ENCODE measurements at regions not wholly inside any gene's neighbourhood (a gene's known extent, or its start where the extent isn't known, plus 50 kb on each side); places are given as distances from the start of the nearest gene placed in this dataset.
"Not testable (repeated sequence)": the region's sequence is repeated elsewhere in the genome, so short reads cannot be mapped to it uniquely, and the experiment has no call there.

DNA sequence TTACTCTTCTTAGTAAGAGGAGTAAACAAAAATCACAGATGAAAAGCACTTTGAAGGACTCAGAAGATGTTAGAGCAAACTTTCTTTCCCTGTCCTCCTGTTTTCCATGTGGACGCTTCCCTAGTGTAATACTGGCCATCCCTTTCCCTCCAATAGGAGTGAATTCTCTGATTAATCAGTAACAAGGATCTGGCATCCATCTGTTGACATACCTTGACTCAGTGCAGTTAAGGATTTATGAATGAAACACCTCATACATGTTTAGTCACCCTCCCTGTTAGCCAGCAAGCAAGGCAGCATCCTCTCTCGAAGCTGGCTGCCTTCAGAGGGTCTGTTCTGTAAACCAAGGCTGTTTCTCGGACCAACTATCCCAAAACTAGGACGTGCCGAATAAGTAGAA lies 388.0 kb upstream of the ANKRD20A1 start:
- ATAC-seq; H3K9me3 ChIP-seq; H3K4me3 ChIP-seq; DNase-seq; H3K27me3 ChIP-seq (ENCODE audit: low read depth); H3K4me1 ChIP-seq; intact Hi-C loops (cut with DNase I); H3K36me3 ChIP-seq; H3K27ac ChIP-seq: not testable (repeated sequence)

DNA sequence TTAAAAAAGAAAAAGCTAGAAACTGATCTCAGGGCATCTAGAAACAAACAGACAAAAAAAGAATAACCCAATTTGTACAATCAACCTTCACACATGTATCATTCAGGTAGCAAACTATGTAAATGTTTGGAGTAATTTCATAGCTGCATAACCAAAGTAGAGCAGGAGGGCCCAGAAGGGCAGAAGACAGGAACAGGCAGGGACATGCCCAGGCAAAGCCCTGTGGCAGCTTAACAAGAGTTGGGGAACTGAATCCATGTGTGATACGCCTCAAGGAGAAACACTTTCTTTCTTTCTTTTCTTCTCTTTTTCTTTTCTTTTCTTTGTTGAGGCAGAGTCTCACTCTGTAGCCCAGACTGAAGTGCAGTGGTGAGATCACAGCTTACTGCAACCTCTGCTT lies 390.4 kb upstream of the ANKRD20A1 start:
- intact Hi-C loops (cut with DNase I); H3K36me3 ChIP-seq; H3K9me3 ChIP-seq; H3K4me3 ChIP-seq; DNase-seq; H3K27ac ChIP-seq; H3K4me1 ChIP-seq; H3K27me3 ChIP-seq (ENCODE audit: low read depth): not testable (repeated sequence)
- ATAC-seq = peak in 1 of 2 donors; percentile 42

DNA sequence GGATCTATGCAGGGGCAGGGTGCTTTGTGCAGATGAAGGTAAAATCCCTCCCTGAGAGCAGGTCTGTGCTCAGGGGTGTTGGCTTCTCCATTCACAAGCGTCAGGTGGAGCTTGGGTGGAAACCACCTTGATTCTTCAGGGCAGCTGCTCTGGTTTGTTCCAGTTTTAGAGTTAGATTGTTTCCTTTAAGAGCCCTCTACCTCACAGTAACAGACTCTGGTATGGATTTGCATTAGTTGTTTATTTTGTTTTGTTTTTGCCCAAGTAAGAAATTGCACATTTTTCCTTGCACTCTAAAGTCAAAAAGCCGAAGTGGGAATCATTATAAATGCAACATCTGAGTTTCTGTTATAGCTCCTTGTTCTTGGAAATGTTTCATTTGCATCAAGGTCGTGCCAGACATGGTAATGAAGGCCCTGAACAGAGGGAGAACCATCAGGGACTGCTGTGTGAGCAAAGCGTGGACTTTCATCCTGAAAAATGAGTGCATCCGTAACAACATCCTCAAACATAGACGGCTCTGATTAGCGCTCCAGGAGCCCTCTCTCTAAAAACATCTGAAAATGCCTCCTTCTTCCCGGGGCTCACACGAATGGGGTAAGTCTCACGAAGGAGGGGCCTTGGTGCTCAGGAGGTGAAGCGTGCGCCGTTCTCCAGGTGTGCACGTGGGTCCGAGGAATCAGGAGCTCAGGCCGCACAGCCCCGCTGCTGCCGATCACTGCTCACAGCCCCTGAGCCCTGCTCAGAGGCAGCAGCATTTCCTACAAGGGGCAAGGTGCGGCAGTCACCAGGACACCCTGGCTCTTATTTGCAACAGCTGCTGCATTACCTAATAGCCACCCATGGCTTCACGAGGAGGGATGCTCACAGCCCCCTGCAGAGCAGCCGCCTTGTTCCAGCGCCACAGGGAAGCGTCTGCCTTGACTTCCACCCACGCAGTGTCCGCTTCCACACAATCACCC lies 396.7 kb upstream of the ANKRD20A1 start:
- H3K36me3 ChIP-seq; H3K4me3 ChIP-seq; H3K27me3 ChIP-seq (ENCODE audit: low read depth); H3K27ac ChIP-seq; H3K9me3 ChIP-seq; DNase-seq; intact Hi-C loops (cut with DNase I); H3K4me1 ChIP-seq; ATAC-seq: not testable (repeated sequence)

DNA sequence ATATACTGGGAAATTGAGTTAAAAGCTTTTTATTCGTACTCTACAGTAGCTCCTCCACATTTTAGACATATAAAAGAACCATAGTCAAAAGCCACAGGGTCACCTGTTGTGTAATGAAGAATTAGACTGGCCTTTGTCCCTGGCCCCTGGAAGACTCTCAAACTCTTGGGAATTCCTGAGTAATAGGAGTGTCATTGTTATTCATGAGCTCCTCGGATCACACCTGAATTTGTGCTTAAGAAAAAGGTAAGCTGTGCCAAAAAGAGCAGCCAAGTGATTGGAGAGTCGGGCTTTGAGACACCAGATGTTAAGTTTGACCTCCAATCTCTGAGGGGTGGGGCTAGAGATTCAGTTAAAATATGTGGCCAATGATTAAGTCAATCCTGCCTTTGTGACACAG lies 405.8 kb upstream of the ANKRD20A1 start:
- ATAC-seq; DNase-seq; H3K27ac ChIP-seq; intact Hi-C loops (cut with DNase I); H3K4me1 ChIP-seq; H3K4me3 ChIP-seq; H3K36me3 ChIP-seq; H3K9me3 ChIP-seq; H3K27me3 ChIP-seq (ENCODE audit: low read depth): not testable (repeated sequence)

DNA sequence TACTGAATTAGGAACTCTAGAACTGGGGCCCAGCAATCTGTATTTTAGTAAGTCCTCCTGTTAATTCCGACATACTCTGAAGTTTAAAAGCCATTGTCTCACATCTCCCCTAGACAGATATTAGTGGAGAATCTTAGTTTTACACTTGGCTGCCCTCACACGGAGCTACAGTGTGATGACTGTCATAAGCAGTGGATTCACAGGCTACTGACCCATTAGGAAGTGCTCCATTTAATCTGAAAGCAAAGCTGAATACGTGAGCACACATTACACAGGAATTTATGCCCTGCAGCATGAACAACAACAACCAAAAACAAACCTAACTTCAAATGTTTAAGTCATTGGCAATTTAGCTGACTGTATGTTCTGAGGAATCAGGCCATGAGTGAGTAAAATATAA lies 416.4 kb upstream of the ANKRD20A1 start:
- H3K4me3 ChIP-seq; H3K36me3 ChIP-seq; H3K4me1 ChIP-seq; H3K9me3 ChIP-seq; H3K27ac ChIP-seq; ATAC-seq; DNase-seq; H3K27me3 ChIP-seq (ENCODE audit: low read depth); intact Hi-C loops (cut with DNase I): not testable (repeated sequence)

DNA sequence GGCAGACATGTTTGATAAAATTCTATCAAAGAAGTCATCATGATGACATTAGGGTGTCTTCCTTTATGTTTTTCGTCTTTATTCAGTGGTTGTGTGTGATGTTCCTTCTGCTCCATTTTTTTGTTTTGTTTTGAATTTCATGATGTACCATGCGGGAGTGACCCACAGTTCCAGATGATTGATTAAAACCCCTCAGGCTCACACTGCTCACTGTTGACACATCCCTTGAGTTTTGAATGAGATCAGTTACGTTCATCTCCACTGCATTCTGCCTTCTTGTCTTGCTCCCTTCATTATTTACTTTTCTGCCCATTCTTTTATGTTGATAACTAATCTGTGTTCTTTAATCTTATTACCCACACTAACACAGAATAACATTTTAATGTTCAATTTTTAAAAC lies 421.7 kb upstream of the ANKRD20A1 start:
- H3K9me3 ChIP-seq; H3K4me3 ChIP-seq; intact Hi-C loops (cut with DNase I); H3K4me1 ChIP-seq; ATAC-seq; H3K27me3 ChIP-seq (ENCODE audit: low read depth); H3K36me3 ChIP-seq; H3K27ac ChIP-seq; DNase-seq: not testable (repeated sequence)

DNA sequence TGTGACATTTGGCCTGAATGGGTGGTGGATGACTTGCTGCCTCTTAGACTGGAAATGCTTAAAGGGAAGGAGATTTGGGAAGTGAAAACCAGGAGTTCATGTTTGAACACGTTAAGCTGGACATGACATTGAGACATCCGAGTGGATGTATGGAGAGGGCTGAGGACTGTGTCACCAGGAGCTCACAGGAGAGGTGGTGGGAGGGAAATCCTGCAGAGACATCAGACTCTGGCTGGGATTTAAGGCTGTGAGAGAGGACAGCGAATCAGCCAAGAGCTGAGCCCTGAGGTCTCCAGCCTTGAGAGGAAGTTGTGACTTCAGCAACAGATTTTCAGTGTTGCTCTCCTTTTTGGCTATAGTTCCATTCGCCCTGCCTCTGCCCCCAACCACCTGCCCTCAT lies 432.5 kb upstream of the SPATA31A3 start:
- H3K4me1 ChIP-seq; H3K36me3 ChIP-seq; H3K27me3 ChIP-seq (ENCODE audit: low read depth); DNase-seq; intact Hi-C loops (cut with DNase I); H3K9me3 ChIP-seq; H3K4me3 ChIP-seq; H3K27ac ChIP-seq: not testable (repeated sequence)
- peak; percentile 31 to 51 for ATAC-seq

DNA sequence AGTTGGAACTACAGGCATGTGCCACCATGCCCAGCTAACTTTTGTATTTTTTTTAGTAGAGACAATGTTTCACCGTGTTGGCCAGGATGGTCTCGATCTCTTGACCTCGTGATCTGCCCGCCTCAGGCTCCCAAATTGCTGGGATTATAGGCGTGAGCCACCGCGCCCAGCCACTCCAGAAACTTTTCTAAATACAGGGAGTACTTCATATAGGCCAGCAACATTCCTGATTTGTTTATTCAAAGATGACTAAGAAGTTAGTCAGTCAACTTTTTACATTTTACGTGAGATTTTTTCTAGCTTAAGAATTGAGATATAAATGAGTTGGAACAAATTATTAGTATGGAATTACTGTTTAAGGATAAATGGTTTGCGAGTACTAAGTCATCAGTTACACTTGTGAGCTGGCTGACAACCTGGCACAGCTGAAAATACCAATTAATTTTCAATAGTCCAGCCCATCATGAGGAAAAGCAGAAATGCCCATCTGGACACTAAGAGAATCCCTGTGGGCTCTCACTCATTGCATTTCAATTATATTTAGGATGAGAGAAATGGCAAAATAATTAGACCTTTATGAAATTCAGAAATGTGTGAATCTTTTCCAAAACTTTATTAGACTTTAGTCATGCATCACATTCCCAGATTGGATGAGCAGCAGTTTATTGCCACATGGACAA lies 430.8 kb upstream of the SPATA31A3 start:
- H3K4me3 ChIP-seq; H3K9me3 ChIP-seq; H3K4me1 ChIP-seq; DNase-seq; H3K36me3 ChIP-seq; H3K27me3 ChIP-seq (ENCODE audit: low read depth); intact Hi-C loops (cut with DNase I); H3K27ac ChIP-seq: not testable (repeated sequence)
- peak; percentile 50 to 60 for ATAC-seq

DNA sequence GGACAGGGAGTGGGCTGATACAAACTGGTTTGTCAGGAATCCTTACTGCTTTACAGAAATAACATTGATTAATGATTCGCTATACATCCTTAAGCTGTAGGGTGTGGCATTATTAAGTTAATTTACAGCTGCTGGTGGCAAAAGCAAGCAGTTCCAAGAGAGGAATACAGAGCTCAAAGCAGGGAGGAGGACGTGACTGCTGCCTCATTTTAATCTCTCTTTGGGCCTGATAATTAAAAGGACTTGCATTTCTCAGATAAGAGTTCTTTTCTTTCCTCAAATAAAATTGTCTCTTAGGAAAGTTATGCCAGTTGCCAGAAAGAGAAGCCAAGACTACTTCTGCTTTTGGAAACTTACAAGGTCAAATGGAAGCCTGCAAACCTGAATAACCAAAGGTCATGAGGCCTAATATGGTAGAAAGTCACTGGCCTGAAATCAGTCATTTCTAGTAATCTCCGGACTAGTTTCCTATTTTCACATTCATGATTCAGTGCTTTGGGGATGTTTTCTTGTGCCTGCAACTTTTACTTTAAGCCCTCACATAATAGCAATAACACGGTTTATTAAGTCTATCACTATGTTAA lies 426.2 kb upstream of the SPATA31A3 start:
- intact Hi-C loops (cut with DNase I); H3K27me3 ChIP-seq (ENCODE audit: low read depth); H3K4me3 ChIP-seq; ATAC-seq; H3K4me1 ChIP-seq; H3K27ac ChIP-seq; H3K36me3 ChIP-seq; H3K9me3 ChIP-seq; DNase-seq: not testable (repeated sequence)

DNA sequence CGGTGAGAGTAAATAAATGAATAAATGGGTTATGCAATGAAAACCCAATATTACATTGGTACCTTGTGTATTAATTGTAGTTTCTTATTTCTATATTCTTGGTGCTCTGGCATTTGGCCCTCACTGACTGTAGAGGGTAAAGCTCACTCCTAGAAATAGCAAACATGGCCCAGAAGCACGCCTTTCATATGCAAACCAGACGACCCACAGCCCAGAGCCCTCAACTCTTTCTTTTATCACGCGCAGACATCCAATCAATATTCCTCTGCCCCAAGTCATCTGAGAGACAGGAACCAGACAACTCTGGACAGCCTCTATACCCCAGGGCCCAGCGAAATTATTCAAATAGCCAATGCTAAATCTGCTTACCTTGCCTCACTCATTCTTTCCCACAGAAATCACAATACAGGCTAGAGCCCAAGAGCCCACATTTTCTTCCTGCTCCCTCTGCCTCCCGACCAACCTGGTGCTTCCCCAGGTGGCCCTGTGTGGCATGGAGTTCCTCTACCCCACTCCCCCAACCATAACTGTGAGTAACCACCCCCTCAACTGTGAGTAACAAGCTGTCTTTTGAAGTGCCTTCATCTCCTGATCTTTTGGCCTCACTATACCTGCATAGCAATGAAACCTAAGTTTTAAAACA lies 425.1 kb upstream of the SPATA31A3 start:
- intact Hi-C loops (cut with DNase I); DNase-seq; H3K4me1 ChIP-seq; H3K27me3 ChIP-seq (ENCODE audit: low read depth); H3K4me3 ChIP-seq; H3K27ac ChIP-seq; H3K36me3 ChIP-seq; H3K9me3 ChIP-seq; ATAC-seq: not testable (repeated sequence)

DNA sequence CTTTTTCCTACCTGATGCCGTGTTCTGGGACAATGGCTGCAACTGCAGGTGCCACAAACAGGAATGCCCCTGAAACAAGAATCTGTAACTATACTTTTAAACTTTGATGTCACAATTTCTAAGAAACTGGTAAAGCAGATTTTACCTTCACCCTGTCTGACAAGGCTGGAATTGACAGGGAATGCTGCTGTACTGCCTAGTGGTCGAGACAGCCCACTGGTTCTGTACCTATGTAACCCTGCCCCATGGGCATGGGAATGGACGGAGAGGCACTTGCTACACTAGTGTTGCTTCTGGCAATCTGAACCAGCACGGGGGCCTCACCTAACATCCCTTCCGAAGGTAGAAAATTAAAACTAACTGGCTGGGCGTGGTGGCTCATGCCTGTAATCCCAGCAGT lies 424.3 kb upstream of the SPATA31A3 start:
- H3K4me1 ChIP-seq; H3K27ac ChIP-seq; DNase-seq; H3K9me3 ChIP-seq; H3K4me3 ChIP-seq; H3K27me3 ChIP-seq (ENCODE audit: low read depth); H3K36me3 ChIP-seq; ATAC-seq; intact Hi-C loops (cut with DNase I): not testable (repeated sequence)

DNA sequence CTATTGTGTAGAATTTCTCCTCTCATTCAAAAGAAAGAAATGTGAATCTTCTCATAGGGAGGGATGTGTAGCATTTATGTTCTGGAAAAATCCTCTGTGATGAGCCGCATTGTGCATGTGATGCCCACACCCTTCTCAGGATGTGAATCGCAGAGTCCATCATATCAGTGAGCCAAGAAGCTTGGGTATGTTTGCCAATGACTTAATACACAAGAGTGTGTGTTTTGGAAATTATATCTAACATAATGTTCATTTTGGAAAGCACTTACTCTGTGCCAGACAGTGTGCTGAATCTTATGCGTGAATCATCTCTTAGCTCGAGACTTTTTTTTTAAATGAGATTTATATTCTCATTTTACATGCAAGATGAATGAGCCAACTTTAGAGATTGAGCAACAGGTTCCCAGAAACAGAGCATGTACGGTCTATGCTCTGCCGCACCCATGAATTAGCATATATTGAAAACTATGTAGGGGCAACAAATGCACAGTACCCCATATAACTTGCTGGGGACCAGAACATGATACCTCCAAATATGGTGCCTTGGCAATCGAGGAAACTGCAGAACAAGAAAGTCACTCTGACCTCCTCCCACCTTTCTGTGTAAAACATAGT lies 418.4 kb upstream of the SPATA31A3 start:
- H3K4me3 ChIP-seq; H3K27ac ChIP-seq; ATAC-seq; intact Hi-C loops (cut with DNase I); H3K4me1 ChIP-seq; H3K27me3 ChIP-seq (ENCODE audit: low read depth); H3K9me3 ChIP-seq; H3K36me3 ChIP-seq; DNase-seq: not testable (repeated sequence)

DNA sequence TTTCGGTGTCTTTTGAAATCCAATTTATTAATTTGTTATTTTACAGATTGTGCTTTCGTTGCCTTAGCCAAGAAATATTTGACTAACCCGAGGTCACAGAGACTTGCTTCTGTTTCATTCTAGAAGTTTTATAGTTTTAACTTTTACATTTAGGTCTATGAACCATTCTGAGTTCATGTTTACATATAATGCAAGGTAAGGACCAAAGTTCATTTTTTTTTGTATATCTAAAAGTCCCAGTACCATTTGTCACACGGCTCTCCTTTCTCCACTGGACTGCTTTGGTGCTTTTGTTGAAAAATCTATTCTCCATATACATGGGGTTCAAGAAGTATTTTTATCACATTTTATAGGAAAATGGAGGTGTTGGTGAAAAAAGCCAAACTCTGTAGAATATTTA lies 411.4 kb upstream of the SPATA31A3 start:
- intact Hi-C loops (cut with DNase I); H3K36me3 ChIP-seq; H3K4me3 ChIP-seq; DNase-seq; H3K4me1 ChIP-seq; H3K9me3 ChIP-seq; H3K27me3 ChIP-seq (ENCODE audit: low read depth); ATAC-seq; H3K27ac ChIP-seq: not testable (repeated sequence)

Data from lower lobe of right lung (tissue), 2 donors.